ENCODE measurements at regions not wholly inside any gene's neighbourhood (a gene's known extent, or its start where the extent isn't known, plus 50 kb on each side); places are given as distances from the start of the nearest gene placed in this dataset.

GRCh38 chr18:23350188-23350587 is 102.9 kb upstream of the RIOK3 start:
- no peak for DNase-seq

GRCh38 chr18:23351521-23351920 is 101.6 kb upstream of the RIOK3 start:
- DNase-seq: no peak

DNA sequence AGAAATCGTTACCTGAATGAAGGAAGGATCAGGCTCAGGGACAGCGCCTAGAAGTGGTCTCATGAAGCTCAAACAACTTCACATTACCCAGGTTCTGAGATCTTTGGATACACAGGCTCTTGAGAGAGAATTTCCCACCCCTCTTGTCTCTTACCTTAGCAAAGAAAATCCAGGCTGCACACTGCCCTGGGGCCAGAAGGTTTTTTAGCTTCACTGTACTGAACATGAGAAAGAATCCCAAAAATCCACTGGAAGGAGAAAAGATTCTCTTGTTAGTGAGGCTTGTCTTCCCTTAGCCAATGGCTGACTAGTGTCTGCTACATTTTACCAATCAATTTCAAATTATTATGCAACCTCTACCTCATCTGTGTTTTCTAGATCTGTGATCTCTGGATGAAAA is 101.0 kb upstream of the RIOK3 start:
- no peak for DNase-seq

DNA sequence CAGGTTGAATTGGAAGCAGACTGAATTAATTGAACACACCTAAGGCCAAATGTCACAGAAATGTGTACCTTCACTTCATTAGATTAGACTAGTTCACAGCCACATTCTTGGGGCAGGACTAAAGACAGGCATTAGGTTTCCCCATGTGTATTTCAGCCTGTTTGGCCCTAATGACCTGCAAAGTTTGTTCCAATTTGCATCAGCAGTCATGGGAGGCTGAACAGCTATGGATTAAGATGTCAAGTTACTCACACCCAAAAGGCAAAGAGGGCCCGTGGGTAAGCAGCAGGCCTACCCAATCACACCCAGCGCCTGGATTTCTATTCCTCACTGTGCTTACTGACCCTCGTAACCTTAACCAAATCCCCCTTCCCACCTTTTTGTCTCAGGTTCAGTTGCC is 99.6 kb upstream of the RIOK3 start:
- no peak for DNase-seq

- no peak for DNase-seq
Observed at GRCh38 chr18:23354625-23355024, 98.5 kb upstream of the RIOK3 start.

DNA sequence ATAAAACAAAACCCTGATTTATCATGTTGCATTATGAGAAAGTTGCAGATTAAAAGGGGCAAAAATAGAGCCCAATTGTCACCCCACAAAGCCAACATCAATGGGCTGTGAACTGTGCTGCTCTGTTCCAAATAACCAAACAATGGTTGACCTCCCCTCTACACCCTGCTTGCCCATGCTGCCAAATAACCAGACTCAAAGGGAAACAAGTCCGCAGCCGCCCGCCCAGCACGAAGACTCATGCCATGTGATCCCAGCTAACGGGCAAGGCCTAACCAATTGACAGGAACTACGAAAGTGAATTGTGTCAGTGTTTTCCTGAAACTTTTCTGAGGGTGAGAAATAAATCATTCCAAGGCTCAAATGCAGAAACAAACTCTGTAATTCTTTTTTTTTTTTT is 97.9 kb upstream of the RIOK3 start:
- no peak for DNase-seq

- DNase-seq: no peak
Observed at GRCh38 chr18:23356424-23356823, 96.7 kb upstream of the RIOK3 start.

- no peak for DNase-seq
Observed at GRCh38 chr18:23356915-23357601, 96.0 kb upstream of the RIOK3 start.

DNA sequence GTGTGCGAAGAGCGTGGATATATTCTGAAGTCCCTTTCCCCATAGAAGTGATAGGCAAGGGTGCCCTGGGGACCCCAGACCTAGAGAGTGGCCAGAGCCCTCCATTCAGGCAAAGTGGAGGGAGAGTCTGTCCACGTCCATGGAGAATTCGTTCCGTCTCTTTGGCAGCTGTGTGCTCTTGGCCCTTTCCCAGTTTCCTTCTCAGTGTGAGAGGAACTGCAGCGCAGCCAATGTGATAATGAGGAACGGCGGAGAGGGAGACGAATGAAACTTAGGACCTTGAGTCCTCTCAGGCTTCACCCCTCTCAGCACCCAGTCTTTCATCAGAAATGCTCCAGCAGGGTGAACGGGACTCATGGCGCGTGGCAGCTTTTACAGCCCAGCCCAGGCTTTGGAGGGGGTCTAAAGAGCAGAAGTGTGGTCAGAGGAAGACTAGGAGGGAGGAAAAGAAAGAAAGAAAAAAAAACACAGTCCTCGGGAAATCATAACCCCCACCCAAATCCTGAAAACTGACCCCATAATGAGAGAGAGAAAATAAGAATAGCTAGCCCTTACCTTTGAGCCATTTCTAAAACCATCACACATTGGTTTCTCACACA is 95.0 kb upstream of the RIOK3 start:
- no peak for DNase-seq

DNA sequence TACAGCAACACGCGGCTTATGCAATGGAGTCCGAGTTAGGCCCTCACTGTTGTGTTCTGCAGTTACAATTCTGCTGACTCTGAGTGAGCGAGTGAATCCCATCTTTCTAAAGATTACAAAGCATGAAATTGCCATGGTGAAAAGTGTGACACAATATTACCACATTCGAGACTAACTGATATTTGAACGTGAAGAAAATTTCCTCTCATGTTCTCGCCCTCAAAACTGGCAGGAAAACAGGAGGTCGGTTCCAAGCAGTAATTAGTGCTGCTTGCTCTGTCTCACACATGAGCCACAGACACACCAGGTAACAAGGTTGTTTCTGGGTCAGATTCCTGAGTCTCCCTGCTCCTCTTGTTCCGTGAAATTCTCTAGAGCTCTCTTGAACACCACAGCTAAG is 93.7 kb upstream of the RIOK3 start:
- DNase-seq: no peak

GRCh38 chr18:23363865-23364570 is 89.1 kb upstream of the RIOK3 start:
- no peak for DNase-seq

- DNase-seq: no peak
Observed at GRCh38 chr18:23365602-23366001, 87.5 kb upstream of the RIOK3 start.

DNA sequence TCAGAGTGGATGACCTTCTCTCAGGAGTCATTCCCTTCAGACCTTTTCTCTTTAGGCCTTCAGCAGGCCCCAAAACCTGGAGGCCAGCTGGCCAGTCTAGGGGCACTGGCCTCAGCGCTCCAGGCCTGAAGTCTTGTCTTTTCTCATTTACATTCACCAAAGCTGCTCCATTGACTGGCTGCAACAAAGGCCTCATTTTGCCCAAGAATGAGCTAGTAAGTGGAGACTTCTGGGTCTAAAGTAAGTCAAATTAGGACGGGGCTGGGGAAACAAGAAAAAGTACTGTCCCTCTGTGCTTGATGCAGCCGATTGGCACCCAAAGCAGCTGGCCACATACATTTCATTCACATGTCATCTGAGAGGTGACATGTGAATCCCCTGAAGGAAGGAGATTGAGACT is 83.8 kb upstream of the RIOK3 start:
- no peak for DNase-seq

DNA sequence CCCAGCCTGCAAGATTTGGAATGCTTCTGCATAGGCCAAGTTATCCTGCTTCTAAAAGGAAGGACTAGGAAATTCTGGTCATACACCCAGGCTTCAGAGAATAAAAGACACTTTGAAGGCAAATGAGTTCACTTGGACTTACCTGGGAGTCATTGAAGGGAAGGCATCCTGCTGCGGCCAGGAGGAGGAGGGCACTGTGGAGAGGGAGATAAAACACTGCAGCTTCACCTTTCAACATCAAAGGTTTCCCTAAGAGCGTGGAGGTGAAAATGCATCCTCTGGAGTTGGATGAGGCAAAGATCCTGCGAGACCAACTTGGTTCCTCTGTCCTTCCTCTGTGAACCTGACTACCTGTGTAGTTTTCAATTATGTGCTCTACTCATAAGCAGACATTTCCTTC is 79.5 kb upstream of the RIOK3 start:
- DNase-seq: no peak

DNA sequence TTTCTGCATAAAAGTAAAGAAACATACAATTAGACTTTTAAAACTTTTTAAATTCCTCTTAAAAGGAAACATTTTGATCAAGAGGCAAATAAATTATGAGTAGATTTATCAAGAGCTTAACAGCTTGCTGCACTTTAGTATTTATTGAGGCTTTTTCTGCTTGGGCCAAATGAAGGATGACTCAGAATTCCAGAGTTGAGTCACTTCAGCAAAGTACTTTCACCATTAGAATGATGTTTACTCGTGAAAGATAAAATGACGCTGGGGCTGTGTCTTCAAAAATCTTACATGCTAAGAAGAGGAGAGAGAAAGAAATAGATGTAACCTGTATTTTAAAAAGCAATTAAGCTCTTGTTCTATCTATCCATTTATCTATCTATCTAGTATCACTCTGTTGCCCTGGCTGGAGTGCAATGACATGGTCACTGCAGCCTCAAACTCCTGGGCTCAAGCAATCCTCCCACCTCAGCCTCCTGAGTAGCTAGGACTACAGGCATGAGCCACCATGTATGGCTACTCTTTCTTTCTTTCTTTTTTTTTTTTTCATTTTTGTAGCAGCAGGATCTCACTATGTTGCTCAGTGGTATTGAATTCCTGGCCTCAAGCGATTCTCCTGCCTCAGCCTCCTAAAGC is 75.3 kb upstream of the RIOK3 start:
- no peak for DNase-seq

- no peak for DNase-seq
Observed at GRCh38 chr18:23378302-23378686, 74.8 kb upstream of the RIOK3 start.

GRCh38 chr18:23380001-23380550 is 73.0 kb upstream of the RIOK3 start:
- DNase-seq: no peak

- DNase-seq: no peak
Observed at GRCh38 chr18:23380817-23381216, 72.3 kb upstream of the RIOK3 start.

- no peak for DNase-seq
Observed at GRCh38 chr18:23383494-23383893, 69.6 kb upstream of the RIOK3 start.

DNA sequence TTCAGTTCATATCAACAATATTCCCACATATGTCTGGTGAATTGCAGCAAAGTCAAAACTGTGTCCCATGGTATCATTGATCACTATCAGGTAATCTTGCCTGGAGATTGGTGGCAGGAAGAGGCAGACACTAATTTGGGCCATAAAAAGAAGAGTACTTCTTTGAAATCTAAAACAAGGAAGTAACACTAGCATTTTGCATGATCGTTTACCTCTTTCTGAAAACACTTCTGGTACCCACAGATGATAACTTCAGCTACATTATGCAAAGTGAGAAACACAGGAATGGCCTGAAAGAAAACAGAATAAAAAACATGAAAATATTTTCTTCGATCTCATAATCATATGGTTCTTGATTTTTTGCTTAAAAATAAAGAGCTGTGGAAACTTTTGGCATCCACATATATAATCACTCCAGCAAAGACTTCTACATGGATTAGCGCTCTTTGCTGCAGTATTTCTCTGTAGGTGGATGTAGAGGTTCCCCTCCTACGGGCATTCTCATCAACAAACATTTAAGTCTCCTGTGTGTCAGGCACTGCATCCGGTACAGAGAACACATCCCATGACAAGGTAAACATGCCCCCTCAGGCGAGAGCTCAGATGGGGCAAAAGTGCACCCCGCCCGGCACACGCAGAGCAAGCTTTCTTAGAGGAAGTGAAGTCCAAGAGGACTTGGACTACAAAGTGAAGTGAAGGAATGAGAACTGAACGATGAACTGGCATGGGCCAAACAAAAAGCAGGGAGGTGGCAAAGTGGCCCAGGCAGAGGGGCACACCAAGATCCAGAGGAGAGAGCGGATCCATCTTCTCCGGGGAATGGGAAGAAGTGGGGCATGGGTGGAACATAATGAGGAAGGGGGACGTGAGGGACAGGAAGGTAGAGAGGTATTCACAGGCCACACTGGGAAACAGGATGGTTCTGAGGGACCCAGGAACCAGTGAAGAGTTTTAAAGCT is 68.0 kb upstream of the RIOK3 start:
- DNase-seq: no peak

DNA sequence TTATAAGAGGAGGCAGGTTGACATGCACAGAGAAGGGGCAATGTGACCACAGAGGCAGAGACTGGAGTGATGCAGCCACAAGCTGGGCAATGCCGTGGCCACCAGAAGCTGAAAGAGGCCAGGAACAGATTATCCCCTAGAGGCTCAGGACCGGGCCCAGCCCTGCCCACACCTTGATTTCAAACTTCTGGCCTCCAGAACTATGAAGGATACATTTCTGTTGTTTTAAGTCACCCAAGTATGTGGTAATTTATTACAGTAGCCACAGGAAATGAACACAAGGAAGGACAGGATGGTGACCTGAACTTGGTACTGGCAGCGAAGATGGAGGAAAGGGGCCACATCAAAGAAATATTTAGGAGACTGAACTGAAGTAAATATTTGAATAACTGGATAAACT is 66.8 kb upstream of the RIOK3 start:
- DNase-seq: no peak

DNA sequence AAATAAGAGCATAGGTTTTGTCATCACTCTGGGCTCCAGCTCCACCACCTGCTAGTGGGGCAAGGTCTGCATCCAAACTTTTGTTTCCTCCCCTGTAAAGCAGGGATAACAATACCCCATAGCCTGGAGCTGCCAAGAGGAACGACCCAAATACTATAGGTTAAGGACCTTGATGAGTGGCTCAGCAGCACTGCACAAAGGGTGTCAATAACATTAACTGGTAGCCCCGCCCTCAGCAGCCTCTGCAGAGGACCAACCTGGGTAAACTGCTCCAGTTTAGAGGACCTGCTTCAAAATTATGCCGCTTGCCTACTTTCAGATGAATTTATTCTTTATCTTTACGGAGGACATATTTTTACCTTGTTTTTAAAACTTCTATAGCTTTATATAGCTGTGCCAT is 65.8 kb upstream of the RIOK3 start:
- DNase-seq: no peak

DNA sequence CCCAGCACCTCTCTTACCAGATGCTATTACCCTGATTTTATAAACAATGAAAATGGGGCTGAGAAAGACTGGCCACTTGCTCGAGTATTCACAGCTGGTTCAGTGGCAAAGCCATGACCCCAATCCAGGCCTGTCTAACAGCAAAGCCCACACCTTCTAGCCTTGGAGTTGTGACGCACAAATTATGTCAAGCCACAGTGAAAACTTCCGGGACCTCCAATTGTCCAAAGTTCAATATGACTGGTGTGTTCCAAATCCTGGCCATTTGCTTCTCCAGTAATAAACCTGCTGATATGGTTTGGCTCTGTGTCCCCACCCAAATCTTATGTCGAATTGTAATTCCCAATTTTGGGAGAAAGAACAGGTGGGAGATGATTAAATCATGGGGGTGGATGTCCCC is 64.7 kb upstream of the RIOK3 start:
- DNase-seq: no peak
